IMR-90 (cell line): ENCODE measurements at regions not wholly inside any gene's neighbourhood (a gene's known extent, or its start where the extent isn't known, plus 50 kb on each side); places are given as distances from the start of the nearest gene placed in this dataset.
"Not testable (repeated sequence)": the region's sequence is repeated elsewhere in the genome, so short reads cannot be mapped to it uniquely, and the experiment has no call there.

Experiments
- ATAC-seq: fragments of 200-7000 bp; cut with Tn5 transposase; 2 replicates; pipeline ENCODE4 v1.9.1; 2020; ENCODE audit warnings: low read depth, mild to moderate bottlenecking, moderate library complexity
- BruUV-seq: library from RNA; stranded (reverse); fragments of 400-500 nt; replicated peaks from 2 replicates; lab custom pipeline; 2021; lab: Mats Ljungman, UMichigan
- CTCF ChIA-PET: fragments of 300-600 bp; formaldehyde crosslinking; extraction: SDS; loops from one replicate; lab custom pipeline; 2021; ENCODE audit warnings: antibody characterized with exemption; lab: Yijun Ruan, JAX
- POLR2A ChIA-PET: fragments of 300-600 bp; sonication (Branson Sonifier 250); formaldehyde crosslinking; loops from one replicate; lab custom pipeline; 2022; ENCODE audit warnings: antibody characterized with exemption; ENCODE audit not compliant: unreplicated experiment; lab: Charles Lee
- DNase-seq: peaks from one replicate; pipeline ENCODE4 v3.0.0; 2013
- H2AFZ ChIP-seq: replicated peaks from 2 replicates; pipeline ENCODE3; 2013; ENCODE audit warnings: low read length, mild to moderate bottlenecking; ENCODE audit not compliant: poor library complexity
- H2AK5ac ChIP-seq: 2 replicates; pipeline ENCODE4 v1.6.1; 2013; ENCODE audit warnings: low read depth, low read length, inconsistent platforms
- H2AK9ac ChIP-seq: replicated peaks from 2 replicates; pipeline ENCODE3; 2013; ENCODE audit warnings: mild to moderate bottlenecking, low read depth, low read length, moderate library complexity; ENCODE audit not compliant: poor library complexity
- H2BK120ac ChIP-seq: 2 replicates; pipeline ENCODE4 v1.6.1; 2013; ENCODE audit warnings: low read depth, low read length, inconsistent platforms
- H2BK15ac ChIP-seq: 3 replicates; pipeline ENCODE4 v1.6.1; 2013; ENCODE audit warnings: low read depth, low read length, inconsistent platforms
- H2BK20ac ChIP-seq: 2 replicates; pipeline ENCODE4 v1.6.1; 2013; ENCODE audit warnings: low read depth, mild to moderate bottlenecking, inconsistent platforms, low read length, moderate library complexity
- H2BK5ac ChIP-seq: 2 replicates; pipeline ENCODE4 v1.6.1; 2013; ENCODE audit warnings: mild to moderate bottlenecking, low read depth, low read length, inconsistent platforms; ENCODE audit not compliant: poor library complexity, severe bottlenecking
- H3K14ac ChIP-seq: replicated peaks from 2 replicates; pipeline ENCODE4 v1.6.1; 2013; ENCODE audit warnings: low read depth, low read length, inconsistent platforms
- H3K18ac ChIP-seq: 2 replicates; pipeline ENCODE4 v1.6.1; 2013; ENCODE audit warnings: low read depth, low read length, control low read depth
- H3K23ac ChIP-seq: 2 replicates; pipeline ENCODE4 v1.6.1; 2013; ENCODE audit warnings: low read depth, low read length, inconsistent platforms
- H3K27ac ChIP-seq: 2 replicates; pipeline ENCODE4 v1.5.1; 2013; ENCODE audit warnings: mild to moderate bottlenecking, control low read depth, low read length; ENCODE audit not compliant: insufficient read depth
- H3K27me3 ChIP-seq: 2 replicates; pipeline ENCODE4 v1.6.1; 2013; ENCODE audit warnings: low read length; ENCODE audit not compliant: control insufficient read depth, insufficient read depth
- H3K36me3 ChIP-seq: 2 replicates; pipeline ENCODE4 v1.6.1; 2013; ENCODE audit warnings: low read length, mixed read lengths; ENCODE audit not compliant: control insufficient read depth, insufficient read depth
- H3K4ac ChIP-seq: 2 replicates; pipeline ENCODE4 v1.6.1; 2013; ENCODE audit warnings: low read depth, low read length, inconsistent platforms
- H3K4me1 ChIP-seq: 2 replicates; pipeline ENCODE4 v1.6.1; 2013; ENCODE audit warnings: low read length, mixed read lengths; ENCODE audit not compliant: control insufficient read depth, insufficient read depth
- H3K4me2 ChIP-seq: 2 replicates; pipeline ENCODE4 v1.6.1; 2013; ENCODE audit warnings: low read depth, mild to moderate bottlenecking, control low read depth, low read length, moderate library complexity
- H3K4me3 ChIP-seq: 2 replicates; pipeline ENCODE4 v1.5.1; 2013; ENCODE audit warnings: low read depth, mild to moderate bottlenecking, control low read depth, low read length, moderate library complexity; ENCODE audit not compliant: insufficient read depth
- H3K56ac ChIP-seq: 2 replicates; pipeline ENCODE4 v1.6.1; 2013; ENCODE audit warnings: low read length, inconsistent platforms; ENCODE audit not compliant: insufficient read depth; ENCODE audit errors: extremely low read depth
- H3K79me1 ChIP-seq, 2 experiments: 2 replicates each; pipeline ENCODE4 v1.6.1; 2013; ENCODE audit warnings: low read length in 2 of 2, inconsistent platforms in 1 of 2, low read depth in 1 of 2
- H3K9ac ChIP-seq: 2 replicates; pipeline ENCODE4 v1.6.1; 2013; ENCODE audit warnings: low read depth, low read length, control low read depth
- H3K9me1 ChIP-seq: 2 replicates; pipeline ENCODE4 v1.6.1; 2013; ENCODE audit warnings: low read length, inconsistent platforms; ENCODE audit not compliant: insufficient read depth
- H3K9me3 ChIP-seq: 2 replicates; pipeline ENCODE4 v1.6.1; 2013; ENCODE audit warnings: low read length; ENCODE audit not compliant: control insufficient read depth, insufficient read depth
- H4K20me1 ChIP-seq: 2 replicates; pipeline ENCODE4 v1.6.1; 2013; ENCODE audit warnings: low read length, inconsistent platforms; ENCODE audit not compliant: insufficient read depth
- H4K5ac ChIP-seq: 2 replicates; pipeline ENCODE4 v1.6.1; 2013; ENCODE audit warnings: mild to moderate bottlenecking, low read depth, low read length, control low read depth
- H4K8ac ChIP-seq, 2 experiments: 2 replicates each; pipeline ENCODE4 v1.6.1; 2013; ENCODE audit warnings: low read depth in 2 of 2, low read length in 2 of 2, control low read depth in 1 of 2, inconsistent platforms in 1 of 2
- H4K91ac ChIP-seq: 2 replicates; pipeline ENCODE4 v1.6.1; 2013; ENCODE audit warnings: low read depth, low read length, inconsistent platforms; ENCODE audit not compliant: insufficient read depth
- WGBS, 2 experiments: methylation state at CpG; one replicate each; pipeline versions ENCODE4 v1.1.5 to v1.1.7; 2013; ENCODE audit warnings: missing lambda C conversion rate in 2 of 2; ENCODE audit not compliant: insufficient read length in 1 of 2; ENCODE audit errors: extremely low coverage in 2 of 2; 5-methylcytosine and 5-hydroxymethylcytosine counted together
- dilution Hi-C: fragments of 300-500 bp; cut with HindIII; formaldehyde crosslinking; loops from one replicate; pipeline ENCODE4 v1.14.3; 2018; ENCODE audit warnings: low sequenced_read_pairs; ENCODE audit not compliant: unreplicated experiment
- in situ Hi-C: fragments of 300-500 bp; cut with MboI; formaldehyde crosslinking; loops from 3 replicates; pipeline ENCODE4 v1.14.3; 2019; ENCODE audit warnings: low sequenced_read_pairs, inconsistent platforms, mixed read lengths
- intact Hi-C: fragments of 100-400 bp; cut with micrococcal nuclease; formaldehyde crosslinking; loops from 2 replicates; pipeline ENCODE4 v1.10.0; 2022

GRCh38 chr1:120274438-120274837 lies 98.1 kb upstream of the SEC22B start:
- dilution Hi-C loops, H2AK9ac ChIP-seq, H3K9me1 ChIP-seq, H2BK5ac ChIP-seq, BruUV-seq, H2AFZ ChIP-seq, H3K14ac ChIP-seq, intact Hi-C loops, H3K18ac ChIP-seq, in situ Hi-C loops, H2BK15ac ChIP-seq, H2AK5ac ChIP-seq, H3K27ac ChIP-seq, H3K4me1 ChIP-seq, ATAC-seq, H4K91ac ChIP-seq, DNase-seq, H3K56ac ChIP-seq, H3K9ac ChIP-seq, H3K27me3 ChIP-seq, H3K4ac ChIP-seq, H2BK120ac ChIP-seq, H3K79me1 ChIP-seq, H4K20me1 ChIP-seq, H3K4me2 ChIP-seq, CTCF ChIA-PET, H3K4me3 ChIP-seq, H3K23ac ChIP-seq, H4K5ac ChIP-seq, H4K8ac ChIP-seq, H2BK20ac ChIP-seq, H3K36me3 ChIP-seq, POLR2A ChIA-PET, H3K9me3 ChIP-seq: not testable (repeated sequence)
- no CpG with 5 or more reads among the region's 3 CpGs for WGBS, 2 experiments

- H3K56ac ChIP-seq, H3K23ac ChIP-seq, H2BK5ac ChIP-seq, intact Hi-C loops, H3K79me1 ChIP-seq, H3K9me3 ChIP-seq, H3K9ac ChIP-seq, H3K4me3 ChIP-seq, dilution Hi-C loops, DNase-seq, H3K27me3 ChIP-seq, H3K9me1 ChIP-seq, H3K4ac ChIP-seq, H2AK9ac ChIP-seq, H3K18ac ChIP-seq, in situ Hi-C loops, BruUV-seq, H3K27ac ChIP-seq, H2BK15ac ChIP-seq, H4K8ac ChIP-seq, H4K91ac ChIP-seq, ATAC-seq, H2BK120ac ChIP-seq, H4K20me1 ChIP-seq, H3K14ac ChIP-seq, H2AFZ ChIP-seq, H3K4me2 ChIP-seq, H3K4me1 ChIP-seq, H4K5ac ChIP-seq, POLR2A ChIA-PET, CTCF ChIA-PET, H2BK20ac ChIP-seq, H3K36me3 ChIP-seq, H2AK5ac ChIP-seq: not testable (repeated sequence)
- WGBS, 2 experiments, result no CpG with 5 or more reads among the region's 4 CpGs
These were observed 97.0 kb upstream of the SEC22B start for GRCh38 chr1:120273363-120273762.
